Endothelial cell of umbilical vein (primary cell): ENCODE measurements at regions not wholly inside any gene's neighbourhood (a gene's known extent, or its start where the extent isn't known, plus 50 kb on each side); places are given as distances from the start of the nearest gene placed in this dataset.

ENCODE experiments used
- POLR2A ChIP-seq: IDR thresholded peaks from 2 replicates; pipeline ENCODE4 v1.6.1; 2012; ENCODE audit warnings: low read depth, mild to moderate bottlenecking, control low read depth, low read length
- TF ChIP-seq, protein P1 (sequence below), 2 donors: IDR thresholded peaks; 1 replicate in 1 of 2; 2 replicates in 1 of 2; pipeline ENCODE4 v1.5.1; 2011; ENCODE audit warnings: low read length in 2 of 2, mild to moderate bottlenecking in 2 of 2, moderate library complexity in 2 of 2, control low read depth in 1 of 2, inconsistent platforms in 1 of 2, low read depth in 1 of 2; ENCODE audit not compliant: insufficient read depth in 1 of 2; ENCODE audit errors: extremely low read depth in 1 of 2

- no peak for TF ChIP-seq POLR2A
- TF ChIP-seq, protein P1, sequence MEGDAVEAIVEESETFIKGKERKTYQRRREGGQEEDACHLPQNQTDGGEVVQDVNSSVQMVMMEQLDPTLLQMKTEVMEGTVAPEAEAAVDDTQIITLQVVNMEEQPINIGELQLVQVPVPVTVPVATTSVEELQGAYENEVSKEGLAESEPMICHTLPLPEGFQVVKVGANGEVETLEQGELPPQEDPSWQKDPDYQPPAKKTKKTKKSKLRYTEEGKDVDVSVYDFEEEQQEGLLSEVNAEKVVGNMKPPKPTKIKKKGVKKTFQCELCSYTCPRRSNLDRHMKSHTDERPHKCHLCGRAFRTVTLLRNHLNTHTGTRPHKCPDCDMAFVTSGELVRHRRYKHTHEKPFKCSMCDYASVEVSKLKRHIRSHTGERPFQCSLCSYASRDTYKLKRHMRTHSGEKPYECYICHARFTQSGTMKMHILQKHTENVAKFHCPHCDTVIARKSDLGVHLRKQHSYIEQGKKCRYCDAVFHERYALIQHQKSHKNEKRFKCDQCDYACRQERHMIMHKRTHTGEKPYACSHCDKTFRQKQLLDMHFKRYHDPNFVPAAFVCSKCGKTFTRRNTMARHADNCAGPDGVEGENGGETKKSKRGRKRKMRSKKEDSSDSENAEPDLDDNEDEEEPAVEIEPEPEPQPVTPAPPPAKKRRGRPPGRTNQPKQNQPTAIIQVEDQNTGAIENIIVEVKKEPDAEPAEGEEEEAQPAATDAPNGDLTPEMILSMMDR (IDR thresholded peaks at IDR 0.05; ENCODE audit: extremely low read depth in 1 of 2, insufficient read depth in 1 of 2, low read depth in 1 of 2, low read length in 2 of 2), result no peak
These were observed 146.2 kb upstream of the ZBTB20 start for GRCh38 chr3:115293321-115293720.
